ENCODE measurements at regions not wholly inside any gene's neighbourhood (a gene's known extent, or its start where the extent isn't known, plus 50 kb on each side); places are given as distances from the start of the nearest gene placed in this dataset.

DNA sequence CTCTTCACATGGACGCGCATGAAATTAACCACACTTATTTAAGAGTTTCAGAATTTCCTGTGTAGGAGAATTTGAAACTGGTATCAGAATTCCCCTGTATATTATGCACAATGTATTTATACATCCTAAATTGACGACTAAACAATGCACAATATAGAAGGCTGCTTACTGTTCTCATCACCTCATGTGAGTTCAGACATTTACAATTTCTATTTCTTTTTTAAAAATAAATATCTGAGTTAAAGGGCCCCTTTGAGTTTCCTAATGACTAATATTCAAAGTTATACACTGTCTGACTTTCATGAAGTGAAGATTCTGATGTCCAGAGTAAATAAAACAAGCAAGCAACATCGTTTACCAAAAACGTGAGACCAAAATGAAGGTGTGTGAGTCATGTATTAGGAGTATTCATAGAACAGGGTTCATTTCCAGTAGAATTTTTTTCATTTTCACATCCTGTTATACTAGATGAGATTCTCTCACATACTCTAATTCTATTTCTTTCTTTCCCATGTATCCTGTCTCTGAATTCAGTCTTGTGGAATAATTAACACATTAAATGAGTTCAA is 406.2 kb downstream of the NUP35 start:
- no peak for DNase-seq (ENCODE audit: extremely low spot score)
- TF ChIP-seq FOXM1 (IDR thresholded peaks at IDR 0.05; ENCODE audit: borderline replicate concordance) = no peak
- no peak for TF ChIP-seq NFRKB (IDR thresholded peaks at IDR 0.05)
- TF ChIP-seq HDGF (IDR thresholded peaks at IDR 0.05; ENCODE audit: borderline replicate concordance) = no peak
- no peak for TF ChIP-seq FOXK2 (IDR thresholded peaks at IDR 0.05)
- no peak for TF ChIP-seq SP1 (IDR thresholded peaks at IDR 0.05)
- no peak for TF ChIP-seq ARNT (IDR thresholded peaks at IDR 0.05)
- no peak for TF ChIP-seq LEF1 (IDR thresholded peaks at IDR 0.05; ENCODE audit: borderline replicate concordance)
- TF ChIP-seq L3MBTL2 (conservative IDR thresholded peaks at IDR 0.05) = no peak
- no peak for TF ChIP-seq ELF4 (IDR thresholded peaks at IDR 0.05)
- no peak for TF ChIP-seq SUZ12 (IDR thresholded peaks at IDR 0.05)
- TF ChIP-seq ZNF384 (IDR thresholded peaks at IDR 0.05) = no peak
- no peak for TF ChIP-seq FOXA1 (IDR thresholded peaks at IDR 0.05)
- TF ChIP-seq TARDBP (IDR thresholded peaks at IDR 0.05) = no peak
- TF ChIP-seq, protein P1, sequence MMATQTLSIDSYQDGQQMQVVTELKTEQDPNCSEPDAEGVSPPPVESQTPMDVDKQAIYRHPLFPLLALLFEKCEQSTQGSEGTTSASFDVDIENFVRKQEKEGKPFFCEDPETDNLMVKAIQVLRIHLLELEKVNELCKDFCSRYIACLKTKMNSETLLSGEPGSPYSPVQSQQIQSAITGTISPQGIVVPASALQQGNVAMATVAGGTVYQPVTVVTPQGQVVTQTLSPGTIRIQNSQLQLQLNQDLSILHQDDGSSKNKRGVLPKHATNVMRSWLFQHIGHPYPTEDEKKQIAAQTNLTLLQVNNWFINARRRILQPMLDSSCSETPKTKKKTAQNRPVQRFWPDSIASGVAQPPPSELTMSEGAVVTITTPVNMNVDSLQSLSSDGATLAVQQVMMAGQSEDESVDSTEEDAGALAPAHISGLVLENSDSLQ (IDR thresholded peaks at IDR 0.05) = no peak
- CTCF ChIA-PET = no interaction called here
- POLR2A ChIA-PET = no interaction called here

DNA sequence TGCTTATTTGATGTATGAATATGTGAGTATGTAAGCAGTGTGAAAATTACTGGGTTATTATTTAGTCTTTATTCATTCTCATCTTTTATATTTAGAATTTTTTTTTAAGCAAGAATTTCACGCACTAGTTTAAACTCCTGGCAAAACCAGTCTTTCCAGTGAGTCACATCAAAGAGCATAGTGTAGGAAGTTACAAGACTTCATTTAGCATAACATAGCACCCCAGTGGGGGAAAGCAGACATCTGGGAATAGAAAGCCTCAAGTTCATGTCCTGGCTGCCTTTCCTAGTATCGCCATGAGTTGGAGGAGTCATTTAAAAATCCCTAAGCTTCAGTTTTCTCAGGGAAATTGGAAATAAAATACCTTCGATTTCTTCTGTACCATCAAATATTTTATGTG is 408.3 kb downstream of the NUP35 start:
- POLR2A ChIA-PET = no interaction called here
- CTCF ChIA-PET = no interaction called here
- DNase-seq (ENCODE audit: extremely low spot score) = no peak
- TF ChIP-seq BHLHE40 (IDR thresholded peaks at IDR 0.05; ENCODE audit: borderline replicate concordance) = no peak
- TF ChIP-seq L3MBTL2 (conservative IDR thresholded peaks at IDR 0.05) = no peak
- TF ChIP-seq NFRKB (IDR thresholded peaks at IDR 0.05) = no peak
- no peak for TF ChIP-seq CTBP1 (IDR thresholded peaks at IDR 0.05; ENCODE audit: borderline replicate concordance)
- no peak for TF ChIP-seq SUZ12 (IDR thresholded peaks at IDR 0.05)
- no peak for TF ChIP-seq ARNT (IDR thresholded peaks at IDR 0.05)
- TF ChIP-seq ZNF384 (IDR thresholded peaks at IDR 0.05) = no peak

DNA sequence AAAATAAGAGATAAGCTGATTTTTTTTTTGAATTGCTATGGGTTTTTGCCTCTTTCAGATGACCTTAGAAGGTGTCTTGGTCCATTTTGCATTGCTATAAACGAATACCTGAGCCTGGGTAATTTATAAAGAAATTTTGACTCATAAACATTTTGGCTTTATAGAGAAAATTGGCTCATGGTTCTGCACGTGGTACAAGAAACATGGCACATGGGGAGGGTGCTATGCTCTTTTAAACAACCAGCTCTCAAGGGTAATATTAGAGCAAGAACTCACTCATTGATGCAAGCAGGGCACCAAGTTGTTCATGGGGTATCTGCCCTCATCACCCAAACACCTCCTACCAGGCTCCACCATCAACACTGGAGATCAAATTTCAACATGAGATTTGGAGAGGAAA is 408.8 kb downstream of the NUP35 start:
- TF ChIP-seq SP1 (IDR thresholded peaks at IDR 0.05) (no peak), BHLHE40 (IDR thresholded peaks at IDR 0.05; ENCODE audit: borderline replicate concordance) (no peak), NFRKB (IDR thresholded peaks at IDR 0.05) (no peak), CTBP1 (IDR thresholded peaks at IDR 0.05; ENCODE audit: borderline replicate concordance) (no peak), SUZ12 (IDR thresholded peaks at IDR 0.05) (no peak), L3MBTL2 (conservative IDR thresholded peaks at IDR 0.05) (no peak), FOXK2 (IDR thresholded peaks at IDR 0.05) (no peak), LEF1 (IDR thresholded peaks at IDR 0.05; ENCODE audit: borderline replicate concordance) (no peak), FOXM1 (IDR thresholded peaks at IDR 0.05; ENCODE audit: borderline replicate concordance) (no peak), ZNF384 (IDR thresholded peaks at IDR 0.05) (no peak), ELF4 (IDR thresholded peaks at IDR 0.05) (no peak), TARDBP (IDR thresholded peaks at IDR 0.05) (no peak), HDGF (IDR thresholded peaks at IDR 0.05; ENCODE audit: borderline replicate concordance) (no peak), ARNT (IDR thresholded peaks at IDR 0.05) (no peak)
- TF ChIP-seq, protein P1 (IDR thresholded peaks at IDR 0.05) = no peak
- CTCF ChIA-PET = no interaction called here
- POLR2A ChIA-PET = no interaction called here
- DNase-seq (ENCODE audit: extremely low spot score) = no peak

DNA sequence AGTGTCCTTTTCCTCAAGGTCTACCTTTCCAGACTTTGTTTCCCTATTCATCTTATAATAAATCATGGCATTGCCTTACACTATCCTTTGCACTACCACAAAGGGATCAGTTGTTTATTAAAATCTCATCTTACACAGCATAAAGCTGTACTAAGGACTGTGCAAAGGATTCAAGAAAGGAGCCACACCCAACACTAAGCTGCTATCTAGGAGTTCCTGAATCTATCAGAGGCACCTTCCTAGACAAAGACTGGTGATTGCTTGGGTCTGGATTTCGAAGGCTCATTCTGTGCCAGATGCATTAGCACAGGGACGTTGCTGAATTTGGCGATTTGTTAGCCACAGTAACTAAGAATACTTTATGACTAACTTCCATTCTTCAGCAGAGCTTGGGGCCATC is 412.0 kb downstream of the NUP35 start:
- TF ChIP-seq ZNF384 (IDR thresholded peaks at IDR 0.05) = no peak
- TF ChIP-seq FOXK2 (IDR thresholded peaks at IDR 0.05) = no peak
- POLR2A ChIA-PET = no interaction called here
- no peak for DNase-seq (ENCODE audit: extremely low spot score)
- CTCF ChIA-PET = no interaction called here

DNA sequence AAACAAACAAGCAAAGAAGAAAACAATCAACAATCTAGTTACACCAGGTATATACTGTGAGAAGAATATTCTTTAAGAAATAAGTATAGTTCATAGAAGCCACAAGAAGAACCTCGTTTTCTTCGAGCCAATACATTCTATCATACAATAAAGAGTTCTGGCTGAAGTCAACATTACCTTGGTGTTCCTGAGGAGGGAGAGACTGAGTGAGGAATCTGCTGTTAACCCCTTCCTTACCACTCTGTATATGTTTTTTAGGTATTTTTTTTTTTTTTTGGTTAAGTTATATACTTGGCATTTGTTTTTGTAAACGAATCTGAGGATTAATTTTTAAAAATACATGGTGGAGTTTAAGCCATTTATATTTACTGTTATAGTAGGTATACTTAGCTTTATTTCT is 412.5 kb downstream of the NUP35 start:
- ChIA-PET CTCF (no interaction called here), POLR2A (no interaction called here)
- no peak for DNase-seq (ENCODE audit: extremely low spot score)
- no peak for TF ChIP-seq ARNT (IDR thresholded peaks at IDR 0.05)

DNA sequence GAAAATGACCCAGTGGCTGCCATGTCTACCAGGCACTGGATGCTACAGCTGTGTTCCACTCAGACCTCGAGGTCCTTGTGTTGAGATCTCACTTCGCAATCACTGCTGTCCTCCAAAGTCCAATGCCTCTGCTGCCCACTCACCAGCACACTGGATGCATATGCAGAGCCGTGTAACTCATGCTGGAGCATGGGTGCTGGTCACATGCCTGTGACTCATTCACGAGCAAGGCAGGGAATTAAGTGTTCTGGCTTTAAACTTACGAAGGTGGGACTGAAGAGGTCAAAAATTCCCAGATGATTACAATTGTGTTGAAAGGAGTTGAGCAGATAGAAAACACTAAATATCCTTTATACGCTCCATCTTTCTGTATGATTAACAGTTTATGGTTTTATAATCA is 417.5 kb downstream of the NUP35 start:
- CTCF ChIA-PET = no interaction called here
- DNase-seq (ENCODE audit: extremely low spot score) = peak; percentile 7
- POLR2A ChIA-PET = no interaction called here
- no peak for TF ChIP-seq BHLHE40 (IDR thresholded peaks at IDR 0.05; ENCODE audit: borderline replicate concordance)
- no peak for TF ChIP-seq HDGF (IDR thresholded peaks at IDR 0.05; ENCODE audit: borderline replicate concordance)
- no peak for TF ChIP-seq L3MBTL2 (conservative IDR thresholded peaks at IDR 0.05)
- no peak for TF ChIP-seq CTBP1 (IDR thresholded peaks at IDR 0.05; ENCODE audit: borderline replicate concordance)
- TF ChIP-seq ELF4 (IDR thresholded peaks at IDR 0.05) = no peak
- no peak for TF ChIP-seq ARNT (IDR thresholded peaks at IDR 0.05)

DNA sequence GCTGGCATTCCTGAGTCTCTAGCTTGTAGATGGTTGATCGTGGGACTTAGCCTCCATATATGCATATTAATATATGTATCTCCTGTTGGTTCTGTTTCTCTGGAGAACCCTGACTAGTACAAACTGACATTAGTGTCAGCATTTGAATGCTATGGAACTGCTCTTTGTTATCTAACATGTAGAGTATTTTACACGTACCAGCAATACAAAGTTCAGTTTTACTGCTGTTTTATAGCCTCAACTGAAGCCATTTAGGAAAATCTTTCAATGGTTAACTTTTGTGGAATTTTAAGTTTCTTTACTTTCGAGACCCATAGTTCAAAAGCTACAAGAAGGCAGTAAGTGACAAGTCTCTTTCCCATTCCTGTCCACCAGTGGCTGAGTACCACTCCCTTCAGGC is 418.4 kb downstream of the NUP35 start:
- POLR2A ChIA-PET = no interaction called here
- TF ChIP-seq ELF4 (IDR thresholded peaks at IDR 0.05) (no peak), CTBP1 (IDR thresholded peaks at IDR 0.05; ENCODE audit: borderline replicate concordance) (no peak)
- TF ChIP-seq, protein P1 (IDR thresholded peaks at IDR 0.05) = no peak
- CTCF ChIA-PET = no interaction called here

More for the DNA sequence above, 418.4 kb downstream of the NUP35 start:
- no peak for DNase-seq (ENCODE audit: extremely low spot score)
